ENCODE measurements at regions not wholly inside any gene's neighbourhood (a gene's known extent, or its start where the extent isn't known, plus 50 kb on each side); places are given as distances from the start of the nearest gene placed in this dataset.

GRCh38 chr9:135196474-135196873, 109.0 kb downstream of the OLFM1 start:
- H3K4me3 ChIP-seq (ENCODE audit: low read depth, low read length): no peak overlapping the region
- TF ChIP-seq CTCF (IDR thresholded peaks at IDR 0.05; ENCODE audit: insufficient read depth, low read depth, low read length, missing control alignments): no peak
- DNase-seq (ENCODE audit: low read depth): no peak

GRCh38 chr9:135198144-135198543, 110.7 kb downstream of the OLFM1 start:
- no peak for DNase-seq (ENCODE audit: low read depth)
- TF ChIP-seq CTCF (IDR thresholded peaks at IDR 0.05; ENCODE audit: insufficient read depth, low read depth, low read length, missing control alignments): no peak

GRCh38 chr9:135198586-135199285, 111.3 kb downstream of the OLFM1 start:
- H3K4me3 ChIP-seq (ENCODE audit: low read depth, low read length): no peak overlapping the region
- DNase-seq (ENCODE audit: low read depth): no peak
- no peak for TF ChIP-seq CTCF (IDR thresholded peaks at IDR 0.05; ENCODE audit: insufficient read depth, low read depth, low read length, missing control alignments)

More at GRCh38 chr9:135198144-135198543, 110.7 kb downstream of the OLFM1 start:
- H3K4me3 ChIP-seq (ENCODE audit: low read depth, low read length): no peak overlapping the region

GRCh38 chr9:135199489-135199888, 112.0 kb downstream of the OLFM1 start:
- H3K4me3 ChIP-seq (ENCODE audit: low read depth, low read length): no peak overlapping the region
- no peak for TF ChIP-seq CTCF (IDR thresholded peaks at IDR 0.05; ENCODE audit: insufficient read depth, low read depth, low read length, missing control alignments)
- DNase-seq (ENCODE audit: low read depth): no peak

- no peak overlapping the region for H3K4me3 ChIP-seq (ENCODE audit: low read depth, low read length)
- TF ChIP-seq CTCF (IDR thresholded peaks at IDR 0.05; ENCODE audit: insufficient read depth, low read depth, low read length, missing control alignments): no peak
- no peak for DNase-seq (ENCODE audit: low read depth)
Observed at GRCh38 chr9:135201711-135202110, 114.2 kb downstream of the OLFM1 start.

- DNase-seq (ENCODE audit: low read depth): no peak
- no peak overlapping the region for H3K4me3 ChIP-seq (ENCODE audit: low read depth, low read length)
- TF ChIP-seq CTCF (IDR thresholded peaks at IDR 0.05; ENCODE audit: insufficient read depth, low read depth, low read length, missing control alignments): no peak
Observed at GRCh38 chr9:135204177-135204576, 116.7 kb downstream of the OLFM1 start.

GRCh38 chr9:135209136-135209535, 121.7 kb downstream of the OLFM1 start:
- no peak for DNase-seq (ENCODE audit: low read depth)
- no peak overlapping the region for H3K4me3 ChIP-seq (ENCODE audit: low read depth, low read length)
- TF ChIP-seq CTCF (IDR thresholded peaks at IDR 0.05; ENCODE audit: insufficient read depth, low read depth, low read length, missing control alignments): no peak
